Keratinocyte (primary cell): ENCODE measurements at regions not wholly inside any gene's neighbourhood (a gene's known extent, or its start where the extent isn't known, plus 50 kb on each side); places are given as distances from the start of the nearest gene placed in this dataset.

Experiments
- CTCF ChIP-seq, 3 experiments: IDR thresholded peaks in 1 of 3; conservative IDR thresholded peaks in 1 of 3; optimal IDR thresholded peaks in 1 of 3; 2 replicates in 2 of 3; 3 replicates in 1 of 3; pipeline versions ENCODE3 to v1.5.1; 2011; ENCODE audit warnings: low read length in 3 of 3, mild to moderate bottlenecking in 3 of 3, moderate library complexity in 2 of 3, control low read depth in 1 of 3, inconsistent platforms in 1 of 3; ENCODE audit not compliant: insufficient read depth in 2 of 3; ENCODE audit errors: extremely low read depth in 1 of 3
- EZH2 ChIP-seq: IDR thresholded peaks from one replicate; pipeline ENCODE4 v1.6.1; 2012; ENCODE audit warnings: inconsistent platforms, mild to moderate bottlenecking, low read length, moderate library complexity

- TF ChIP-seq CTCF (optimal IDR thresholded peaks at IDR 0.05 in 1 of 3, IDR thresholded peaks at IDR 0.05 in 1 of 3, conservative IDR thresholded peaks at IDR 0.05 in 1 of 3; ENCODE audit: extremely low read depth in 1 of 3, insufficient read depth in 2 of 3, low read length in 3 of 3) (no peak), EZH2 (no peak)
Observed at GRCh38 chr20:43331906-43332305, 125.8 kb upstream of the SRSF6 start.
